NT2/D1 (cell line): ENCODE measurements at regions not wholly inside any gene's neighbourhood (a gene's known extent, or its start where the extent isn't known, plus 50 kb on each side); places are given as distances from the start of the nearest gene placed in this dataset.

Experiments
- DNase-seq: peaks from one replicate; pipeline ENCODE4 v3.0.0-alpha.2; 2011; ENCODE audit warnings: low read depth, low spot score
- H3K27me3 ChIP-seq: 2 replicates; pipeline ENCODE4 v1.6.0; 2011; ENCODE audit warnings: mild to moderate bottlenecking; ENCODE audit not compliant: insufficient read length, insufficient read depth
- H3K36me3 ChIP-seq: 2 replicates; pipeline ENCODE4 v1.6.1; 2011; ENCODE audit warnings: mild to moderate bottlenecking, low read length, mixed read lengths; ENCODE audit not compliant: insufficient read depth, insufficient read length
- H3K4me1 ChIP-seq: 2 replicates; pipeline ENCODE4 v1.5.1; 2011; ENCODE audit not compliant: insufficient read depth, insufficient read length
- H3K4me3 ChIP-seq: 2 replicates; pipeline ENCODE4 v1.5.1; 2011; ENCODE audit warnings: low read depth; ENCODE audit not compliant: insufficient read length
- H3K9ac ChIP-seq: 2 replicates; pipeline ENCODE4 v1.6.0; 2011; ENCODE audit warnings: low read depth; ENCODE audit not compliant: insufficient read length
- H3K9me3 ChIP-seq: 2 replicates; pipeline ENCODE4 v1.5.1; 2011; ENCODE audit warnings: mild to moderate bottlenecking, low read length; ENCODE audit not compliant: insufficient read depth
- SUZ12 ChIP-seq: IDR thresholded peaks from 2 replicates; pipeline ENCODE4 v1.6.1; 2011; ENCODE audit not compliant: insufficient read length, insufficient read depth; ENCODE audit errors: extremely low read depth
- YY1 ChIP-seq: IDR thresholded peaks from 2 replicates; pipeline ENCODE4 v1.6.1; 2011; ENCODE audit not compliant: insufficient read length, insufficient read depth
- ZNF274 ChIP-seq: IDR thresholded peaks from 2 replicates; pipeline ENCODE4 v1.6.1; 2011; ENCODE audit warnings: mild to moderate bottlenecking, low read depth, low read length

- H3K36me3 ChIP-seq: no peaks in the 10 kb centered on the region
- H3K4me1 ChIP-seq: no peaks in the 10 kb centered on the region
- H3K9ac ChIP-seq: no peak overlapping the region
- no peaks in the 10 kb centered on the region for H3K27me3 ChIP-seq
- no peaks in the 10 kb centered on the region for H3K9me3 ChIP-seq
- H3K4me3 ChIP-seq: no peak overlapping the region
- TF ChIP-seq ZNF274 (no peak), SUZ12 (no peak), YY1 (no peak)
- DNase-seq: no peak
These were observed 65.0 kb upstream of the BTN3A2 start for GRCh38 chr6:26300043-26300331.

- no peaks in the 10 kb centered on the region for H3K9me3 ChIP-seq
- H3K4me3 ChIP-seq: no peak overlapping the region
- no peaks in the 10 kb centered on the region for H3K4me1 ChIP-seq
- H3K27me3 ChIP-seq: no peaks in the 10 kb centered on the region
- TF ChIP-seq SUZ12: no peak
- no peaks in the 10 kb centered on the region for H3K36me3 ChIP-seq
- no peak overlapping the region for H3K9ac ChIP-seq
- DNase-seq: no peak
These were observed 64.6 kb upstream of the BTN3A2 start for GRCh38 chr6:26300359-26300758.

- Histone ChIP-seq H3K9ac (no peak overlapping the region), H3K4me1 (no peaks in the 10 kb centered on the region), H3K9me3 (no peaks in the 10 kb centered on the region), H3K4me3 (no peak overlapping the region), H3K36me3 (no peaks in the 10 kb centered on the region), H3K27me3 (no peaks in the 10 kb centered on the region)
- DNase-seq: no peak
- TF ChIP-seq SUZ12 (no peak), ZNF274 (no peak), YY1 (no peak)
These were observed 64.2 kb upstream of the BTN3A2 start for GRCh38 chr6:26300828-26301227.

GRCh38 chr6:26301638-26302037 is 63.4 kb upstream of the BTN3A2 start:
- no peak for DNase-seq
- no peak overlapping the region for H3K9ac ChIP-seq
- no peaks in the 10 kb centered on the region for H3K4me1 ChIP-seq
- TF ChIP-seq YY1 (no peak), SUZ12 (no peak), ZNF274 (no peak)
- H3K27me3 ChIP-seq: no peaks in the 10 kb centered on the region
- no peaks in the 10 kb centered on the region for H3K36me3 ChIP-seq
- H3K4me3 ChIP-seq: no peak overlapping the region
- H3K9me3 ChIP-seq: no peaks in the 10 kb centered on the region

- no peak overlapping the region for H3K9ac ChIP-seq
- H3K4me1 ChIP-seq: no peaks in the 10 kb centered on the region
- no peaks in the 10 kb centered on the region for H3K27me3 ChIP-seq
- DNase-seq: no peak
- TF ChIP-seq ZNF274: no peak
- no peak for TF ChIP-seq YY1
- no peak for TF ChIP-seq SUZ12
- H3K36me3 ChIP-seq: no peaks in the 10 kb centered on the region
- H3K4me3 ChIP-seq: no peak overlapping the region
- no peaks in the 10 kb centered on the region for H3K9me3 ChIP-seq
These were observed 61.9 kb upstream of the BTN3A2 start for GRCh38 chr6:26302941-26303559.

- Histone ChIP-seq H3K9me3 (no peaks in the 10 kb centered on the region), H3K36me3 (no peaks in the 10 kb centered on the region), H3K27me3 (no peaks in the 10 kb centered on the region), H3K4me3 (no peak overlapping the region), H3K4me1 (no peaks in the 10 kb centered on the region), H3K9ac (no peak overlapping the region)
- DNase-seq: no peak
- TF ChIP-seq SUZ12 (no peak), ZNF274 (no peak), YY1 (no peak)
These were observed 60.7 kb upstream of the BTN3A2 start for GRCh38 chr6:26304213-26304796.

GRCh38 chr6:26304797-26305640 is 60.0 kb upstream of the BTN3A2 start:
- Histone ChIP-seq H3K9ac (peak overlapping the region; percentile 37), H3K27me3 (no peaks in the 10 kb centered on the region), H3K9me3 (no peaks in the 10 kb centered on the region), H3K4me1 (no peaks in the 10 kb centered on the region), H3K4me3 (peak overlapping the region; percentile 63), H3K36me3 (no peaks in the 10 kb centered on the region)
- no peak for DNase-seq
- TF ChIP-seq SUZ12 (no peak), YY1 (no peak), ZNF274 (no peak)
